Activated CD8-positive, alpha-beta memory T cell treated with anti-CD3 and anti-CD28 coated beads, Interleukin-2, amount 50 U/mL, for 1 hour (primary cell): ENCODE measurements at regions not wholly inside any gene's neighbourhood (a gene's known extent, or its start where the extent isn't known, plus 50 kb on each side); places are given as distances from the start of the nearest gene placed in this dataset.
"Not testable (repeated sequence)": the region's sequence is repeated elsewhere in the genome, so short reads cannot be mapped to it uniquely, and the experiment has no call there.

Experiments used
- DNase-seq: peaks from one replicate; pipeline ENCODE4 v3.0.0-alpha.2; 2020; ENCODE audit errors: extremely low read depth

- DNase-seq, result not testable (repeated sequence)
Measured at GRCh38 chr4:131743348-131743747, 1405.7 kb upstream of the PCDH10 start.

DNA sequence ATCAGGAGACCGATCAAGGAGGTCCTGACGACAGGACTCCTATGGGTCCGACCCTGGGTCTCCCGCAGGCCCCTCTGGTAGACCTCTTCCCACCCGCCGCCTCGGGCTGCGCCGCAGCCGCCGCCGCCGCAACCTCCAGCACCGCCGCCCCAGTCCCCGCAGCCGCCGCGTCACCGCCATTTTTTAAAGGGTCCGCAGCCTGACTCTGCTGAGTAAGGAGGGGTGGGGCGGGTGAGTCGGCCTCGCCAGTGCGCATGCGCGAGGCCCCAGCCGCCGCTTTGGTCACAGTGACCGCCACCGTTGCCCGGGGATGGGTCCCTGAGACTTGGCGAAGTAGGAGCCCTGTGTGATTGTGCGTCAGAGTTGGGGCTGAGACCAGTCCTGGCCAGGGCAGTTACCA is 1401.9 kb upstream of the PCDH10 start:
- DNase-seq, result not testable (repeated sequence)

- DNase-seq, result not testable (repeated sequence)
Measured at GRCh38 chr4:131749224-131749623, 1399.9 kb upstream of the PCDH10 start.

DNA sequence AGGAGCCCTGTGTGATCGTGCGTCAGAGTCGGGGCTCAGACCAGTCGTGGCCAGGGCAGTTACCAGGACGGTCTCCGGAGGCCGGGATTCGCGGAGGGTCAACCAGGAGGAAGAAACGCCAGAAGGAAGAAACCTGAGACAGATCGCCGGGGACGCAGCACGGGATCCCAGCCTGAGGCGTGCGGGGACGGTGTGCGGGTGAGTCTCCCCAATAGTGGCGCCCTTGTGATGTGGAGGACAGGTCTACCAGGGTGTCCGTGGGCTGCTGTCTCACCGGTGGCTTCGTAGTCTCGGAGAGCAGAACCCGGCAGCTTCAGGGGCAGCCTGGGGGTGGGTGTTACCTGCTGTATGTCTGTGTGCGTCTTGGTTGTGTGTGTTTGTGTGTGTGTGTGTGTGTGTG is 1399.1 kb upstream of the PCDH10 start:
- DNase-seq, result not testable (repeated sequence)

GRCh38 chr4:131750469-131750868 is 1398.6 kb upstream of the PCDH10 start:
- not testable (repeated sequence) for DNase-seq

- not testable (repeated sequence) for DNase-seq
Measured at GRCh38 chr4:131762234-131762633, 1386.9 kb upstream of the PCDH10 start.

- DNase-seq, result no peak
Measured at GRCh38 chr4:131764730-131765129, 1384.4 kb upstream of the PCDH10 start.

- not testable (repeated sequence) for DNase-seq
Measured at GRCh38 chr4:131774382-131774781, 1374.7 kb upstream of the PCDH10 start.

DNA sequence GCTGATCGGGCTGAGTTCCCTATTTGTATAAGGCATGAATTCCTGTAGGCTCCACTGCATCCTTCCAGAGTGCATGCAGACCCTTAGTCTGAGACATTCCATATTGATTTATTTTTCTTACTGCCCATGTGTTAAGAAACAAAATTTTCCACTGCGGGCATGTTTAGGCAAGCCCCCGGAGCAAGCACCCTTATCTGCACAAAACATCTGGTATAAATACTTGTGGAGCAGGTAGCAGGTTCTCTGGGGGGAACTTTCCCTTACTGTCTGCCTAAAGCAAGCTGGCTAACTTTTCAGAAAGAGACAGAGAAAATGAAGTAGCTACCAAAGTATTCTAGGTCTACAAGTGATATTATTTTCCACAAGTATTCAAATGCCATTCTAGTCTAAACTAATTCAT is 1338.5 kb upstream of the PCDH10 start:
- DNase-seq, result not testable (repeated sequence)
